ENCODE measurements at regions not wholly inside any gene's neighbourhood (a gene's known extent, or its start where the extent isn't known, plus 50 kb on each side); places are given as distances from the start of the nearest gene placed in this dataset.
"Not testable (repeated sequence)": the region's sequence is repeated elsewhere in the genome, so short reads cannot be mapped to it uniquely, and the experiment has no call there.

GRCh38 chr5:160479220-160479619 is 57.6 kb downstream of the PTTG1 start:
- DNase-seq (ENCODE audit: low read depth), result no peak

DNA sequence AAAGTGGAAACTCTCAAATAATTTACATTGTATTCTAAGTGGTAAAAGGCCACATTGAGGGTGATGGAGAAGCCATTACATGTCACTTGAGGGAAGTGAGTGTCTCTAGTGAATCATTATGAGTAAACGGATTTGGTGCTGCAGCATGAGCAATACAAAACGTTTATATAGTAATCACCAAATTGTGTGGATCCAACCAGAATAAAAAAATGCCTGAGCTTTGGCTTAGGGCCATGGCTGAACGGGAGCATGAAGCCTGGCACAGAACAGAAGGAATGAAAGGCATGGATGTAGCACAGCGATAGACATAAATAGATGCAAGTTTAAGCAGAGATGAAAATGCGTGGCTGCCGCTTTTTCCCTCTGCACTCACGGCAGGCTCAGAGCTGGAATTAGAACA is 58.3 kb downstream of the PTTG1 start:
- DNase-seq (ENCODE audit: low read depth), result no peak

DNA sequence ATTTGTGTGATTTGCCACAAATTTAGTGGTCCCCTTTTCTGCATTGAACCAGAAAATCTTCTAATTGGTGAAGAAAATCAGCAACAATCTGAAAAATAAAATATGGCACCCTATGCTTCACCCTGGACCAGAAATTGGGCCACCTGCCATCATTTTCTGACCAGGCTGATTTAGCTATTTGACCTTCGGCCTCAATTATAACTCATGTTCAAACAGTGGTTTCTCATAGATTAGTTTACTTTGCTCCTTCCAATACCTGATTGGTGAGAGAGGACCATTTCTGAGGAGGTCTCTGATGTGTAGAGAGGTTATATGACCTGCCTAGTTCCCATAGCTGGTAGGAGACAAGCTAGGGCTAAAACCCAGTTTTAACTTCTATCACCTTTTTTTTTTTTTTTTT is 59.0 kb downstream of the PTTG1 start:
- no peak for DNase-seq (ENCODE audit: low read depth)

GRCh38 chr5:160484678-160485077 is 63.0 kb downstream of the PTTG1 start:
- DNase-seq (ENCODE audit: low read depth), result no peak

- DNase-seq (ENCODE audit: low read depth), result no peak
Measured at GRCh38 chr5:160485364-160485969, 63.8 kb downstream of the PTTG1 start.

DNA sequence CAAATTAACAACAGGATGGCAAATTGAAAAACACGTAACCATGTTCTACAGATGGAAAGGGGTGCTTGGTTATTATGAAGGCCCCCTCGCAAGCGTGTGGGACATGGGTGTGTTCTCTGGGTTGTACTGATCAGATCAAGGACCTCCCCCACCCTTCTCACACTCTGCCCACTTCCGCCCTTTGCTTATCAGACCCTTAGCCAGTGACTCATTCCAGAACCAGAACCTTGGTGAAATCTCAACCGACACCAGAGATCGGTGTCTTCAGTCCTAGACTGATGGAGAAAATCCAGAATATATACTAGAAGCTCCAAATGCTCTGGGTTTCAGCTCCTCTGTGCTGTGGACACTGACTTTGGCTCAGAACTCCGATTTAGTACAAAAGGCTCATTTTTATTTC is 64.9 kb downstream of the PTTG1 start:
- DNase-seq (ENCODE audit: low read depth), result no peak

DNA sequence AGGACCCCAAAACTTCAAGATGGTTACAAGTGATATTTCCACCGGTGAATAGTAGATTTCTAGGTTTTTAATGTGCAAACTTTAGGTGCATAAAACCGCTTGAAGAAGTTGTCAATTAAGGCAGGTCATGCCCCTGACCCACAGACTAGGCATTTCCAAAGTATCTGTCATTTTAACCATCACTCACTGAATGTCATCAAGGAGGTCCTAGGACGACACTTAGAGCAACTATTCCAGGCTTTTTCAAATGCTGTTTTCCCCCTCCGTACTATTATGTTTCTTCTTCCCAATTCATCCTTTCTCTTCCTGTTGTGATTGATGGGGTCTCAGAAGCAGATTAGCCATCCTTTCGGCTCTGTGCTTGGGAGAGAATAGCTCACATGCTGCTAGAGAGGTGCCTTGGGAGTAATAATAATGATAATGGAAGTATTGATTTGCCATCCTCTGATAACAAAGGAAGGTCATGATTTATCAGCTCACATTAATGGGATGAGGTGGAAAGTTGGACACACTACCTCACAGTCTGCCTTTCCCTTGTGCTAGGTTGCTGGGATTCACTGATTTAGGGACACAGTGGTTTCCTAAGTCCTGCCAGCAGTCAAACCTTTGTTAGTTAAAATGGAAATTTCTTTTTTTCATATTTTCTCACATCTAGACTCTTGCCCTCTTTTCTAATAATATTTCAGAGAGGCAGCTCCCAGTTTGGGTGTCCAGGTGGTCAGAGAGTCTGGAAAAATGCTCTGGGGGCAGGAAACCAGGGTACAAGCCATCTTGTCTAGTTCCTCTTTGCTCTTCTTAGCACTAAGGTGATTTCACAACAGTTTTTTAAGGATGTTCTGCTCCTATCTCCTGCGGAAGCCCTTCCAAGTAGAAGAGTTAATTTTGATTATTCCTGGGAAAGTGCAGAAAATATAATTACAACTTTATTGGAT is 67.0 kb downstream of the PTTG1 start:
- no peak for DNase-seq (ENCODE audit: low read depth)

- no peak for DNase-seq (ENCODE audit: low read depth)
Measured at GRCh38 chr5:160491438-160491837, 69.8 kb downstream of the PTTG1 start.

- no peak for DNase-seq (ENCODE audit: low read depth)
Measured at GRCh38 chr5:160492565-160492964, 70.9 kb downstream of the PTTG1 start.

DNA sequence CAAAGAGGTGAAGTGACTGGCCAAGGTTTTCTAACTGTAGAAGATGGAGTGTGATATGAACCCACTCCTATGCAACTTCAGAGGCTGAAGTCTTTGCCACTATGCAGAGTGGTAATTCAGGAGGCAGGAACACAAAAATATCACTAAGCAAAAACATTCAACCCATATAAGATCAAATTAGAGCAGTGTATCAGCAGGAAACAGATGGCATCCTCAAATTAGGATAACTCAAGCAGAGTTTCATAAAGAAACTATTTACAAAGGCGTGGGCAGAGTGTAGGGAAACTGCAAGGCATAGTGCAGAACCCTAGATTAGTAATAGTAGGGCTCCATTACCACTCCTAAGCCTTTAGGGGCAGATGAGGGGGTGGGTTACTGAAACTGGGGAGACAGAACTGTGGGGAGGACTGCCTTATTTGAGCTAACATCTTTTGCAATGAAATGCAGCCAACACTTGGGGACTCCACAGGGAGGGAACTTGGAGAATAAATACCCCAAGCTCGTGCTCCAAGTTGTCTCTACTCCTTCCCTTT is 72.2 kb downstream of the PTTG1 start:
- no peak for DNase-seq (ENCODE audit: low read depth)

DNA sequence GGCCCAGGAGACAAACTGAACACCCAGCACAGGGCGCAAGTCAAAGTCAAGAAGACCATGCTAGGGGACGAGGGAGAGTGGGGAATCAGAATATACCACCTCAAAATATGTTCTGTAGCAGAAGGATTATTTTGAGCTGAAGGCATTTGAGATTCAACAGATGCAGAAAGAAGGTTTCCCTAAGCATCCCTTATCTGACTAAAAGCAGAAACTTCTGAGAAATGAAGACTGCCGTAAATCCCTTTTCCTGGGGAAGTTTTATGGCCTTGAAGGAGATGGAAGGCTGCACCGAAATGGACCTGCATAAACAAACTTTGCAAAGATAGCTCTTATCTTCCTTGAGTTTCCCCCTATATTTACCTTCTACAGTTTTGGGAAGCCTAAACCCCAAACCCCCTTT is 72.8 kb downstream of the PTTG1 start:
- DNase-seq (ENCODE audit: low read depth), result no peak

GRCh38 chr5:160496334-160496733 is 74.7 kb downstream of the PTTG1 start:
- no peak for DNase-seq (ENCODE audit: low read depth)

DNA sequence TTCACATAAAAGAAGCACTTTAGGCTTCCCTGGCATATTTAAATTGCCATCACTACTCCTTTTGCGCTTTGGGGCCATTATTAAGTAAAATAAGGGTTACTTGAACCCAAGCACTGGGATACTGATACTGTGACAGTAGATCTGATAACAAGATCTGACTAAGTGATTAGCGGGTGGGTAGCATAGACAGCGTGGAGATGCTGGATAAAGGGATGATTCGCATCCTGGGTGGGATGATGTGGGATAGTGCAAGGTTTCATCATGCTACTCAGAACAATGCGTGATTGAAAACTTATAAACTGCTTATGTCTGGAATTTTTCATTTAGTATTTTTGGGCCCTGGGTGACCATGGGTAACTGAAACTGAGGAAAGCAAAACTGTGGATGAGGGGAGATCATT is 75.1 kb downstream of the PTTG1 start:
- no peak for DNase-seq (ENCODE audit: low read depth)

DNA sequence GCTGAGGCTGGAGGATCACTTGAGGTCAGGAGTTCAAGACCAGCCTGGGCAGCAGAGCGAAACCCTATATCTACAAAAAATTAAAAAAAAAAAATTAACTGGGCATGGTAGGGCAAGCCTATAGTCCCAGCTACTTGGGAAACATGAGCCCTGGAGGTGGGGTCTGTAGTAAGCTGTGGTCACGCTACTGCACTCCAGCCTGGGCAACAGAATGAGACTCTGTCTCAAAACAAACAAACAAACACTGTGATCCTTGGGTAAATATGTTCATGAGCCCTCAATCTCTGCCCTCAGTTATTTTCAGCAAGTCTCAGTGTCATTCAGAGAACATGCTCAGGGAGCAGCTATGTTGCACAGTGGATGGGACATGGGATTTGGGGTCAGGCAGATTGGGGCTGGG is 76.2 kb downstream of the PTTG1 start:
- no peak for DNase-seq (ENCODE audit: low read depth)

DNA sequence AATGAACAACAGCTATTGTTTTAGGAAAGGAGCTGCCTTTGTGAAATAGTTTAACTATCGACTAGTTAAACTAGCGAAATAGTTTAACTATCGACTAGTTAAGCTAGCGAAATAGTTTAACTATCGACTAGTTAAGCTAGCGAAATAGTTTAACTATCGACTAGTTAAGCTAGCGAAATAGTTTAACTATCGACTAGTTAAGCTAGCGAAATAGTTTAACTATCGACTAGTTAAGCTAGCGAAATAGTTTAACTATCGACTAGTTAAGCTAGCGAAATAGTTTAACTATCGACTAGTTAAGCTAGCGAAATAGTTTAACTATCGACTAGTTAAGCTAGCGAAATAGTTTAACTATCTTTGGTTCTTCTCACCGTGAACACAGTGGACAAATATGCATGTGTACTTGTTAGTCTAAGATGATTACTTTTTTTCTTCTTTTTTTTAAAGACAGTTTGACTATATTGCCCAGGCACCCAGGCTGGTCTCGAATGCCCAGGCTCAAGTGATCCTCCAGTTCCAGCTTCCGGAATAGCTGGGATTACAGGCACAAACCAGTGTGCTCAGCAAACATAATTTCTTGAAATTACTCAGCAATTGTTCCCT is 76.9 kb downstream of the PTTG1 start:
- not testable (repeated sequence) for DNase-seq (ENCODE audit: low read depth)

DNA sequence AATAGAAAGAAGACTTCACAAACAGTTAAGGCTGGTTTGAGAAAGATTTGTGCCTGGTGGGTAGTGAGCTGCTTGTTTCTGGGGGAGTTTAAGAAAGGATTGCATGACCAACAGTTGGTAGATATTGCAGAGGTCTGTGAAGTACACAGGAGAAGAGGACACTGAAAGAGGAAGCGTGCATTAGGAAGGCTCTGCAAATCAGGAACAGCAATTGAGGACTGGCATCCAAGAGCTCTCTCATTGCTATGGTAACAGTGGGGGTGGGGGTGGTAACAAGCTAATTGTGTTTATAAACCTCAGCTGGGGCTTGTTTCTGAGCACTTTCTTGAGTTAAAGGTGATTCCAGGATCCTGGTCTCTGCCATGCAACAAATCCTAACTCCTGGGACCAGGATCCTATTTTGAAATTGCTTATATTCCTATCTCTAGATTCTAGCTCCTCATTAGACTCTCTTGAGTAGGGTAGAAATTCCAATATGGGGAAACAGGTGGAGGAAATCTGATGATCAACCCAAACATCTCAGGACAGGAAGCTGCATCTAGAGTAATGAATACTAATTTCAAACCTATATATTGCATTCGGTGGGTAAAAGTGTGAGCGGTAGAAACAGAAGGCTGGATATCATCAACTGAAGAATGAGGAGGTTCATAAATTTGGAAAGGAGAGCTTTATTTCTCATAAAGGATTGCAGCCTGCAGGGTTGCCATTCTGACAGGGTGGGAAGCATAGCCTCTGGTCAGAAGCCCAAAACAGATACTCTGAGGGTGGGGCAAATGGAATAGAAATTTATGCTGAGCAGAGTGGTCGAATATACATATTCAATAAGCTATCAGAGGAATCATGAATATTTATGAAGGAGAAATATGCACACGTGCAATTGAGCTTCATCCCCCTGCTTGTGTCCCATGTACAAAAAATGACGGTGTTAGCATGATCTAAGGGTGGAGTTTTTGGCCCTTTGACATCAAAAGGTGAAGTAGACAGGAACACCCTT is 79.4 kb downstream of the PTTG1 start:
- no peak for DNase-seq (ENCODE audit: low read depth)

- no peak for DNase-seq (ENCODE audit: low read depth)
Measured at GRCh38 chr5:160504906-160505305, 83.3 kb downstream of the PTTG1 start.

DNA sequence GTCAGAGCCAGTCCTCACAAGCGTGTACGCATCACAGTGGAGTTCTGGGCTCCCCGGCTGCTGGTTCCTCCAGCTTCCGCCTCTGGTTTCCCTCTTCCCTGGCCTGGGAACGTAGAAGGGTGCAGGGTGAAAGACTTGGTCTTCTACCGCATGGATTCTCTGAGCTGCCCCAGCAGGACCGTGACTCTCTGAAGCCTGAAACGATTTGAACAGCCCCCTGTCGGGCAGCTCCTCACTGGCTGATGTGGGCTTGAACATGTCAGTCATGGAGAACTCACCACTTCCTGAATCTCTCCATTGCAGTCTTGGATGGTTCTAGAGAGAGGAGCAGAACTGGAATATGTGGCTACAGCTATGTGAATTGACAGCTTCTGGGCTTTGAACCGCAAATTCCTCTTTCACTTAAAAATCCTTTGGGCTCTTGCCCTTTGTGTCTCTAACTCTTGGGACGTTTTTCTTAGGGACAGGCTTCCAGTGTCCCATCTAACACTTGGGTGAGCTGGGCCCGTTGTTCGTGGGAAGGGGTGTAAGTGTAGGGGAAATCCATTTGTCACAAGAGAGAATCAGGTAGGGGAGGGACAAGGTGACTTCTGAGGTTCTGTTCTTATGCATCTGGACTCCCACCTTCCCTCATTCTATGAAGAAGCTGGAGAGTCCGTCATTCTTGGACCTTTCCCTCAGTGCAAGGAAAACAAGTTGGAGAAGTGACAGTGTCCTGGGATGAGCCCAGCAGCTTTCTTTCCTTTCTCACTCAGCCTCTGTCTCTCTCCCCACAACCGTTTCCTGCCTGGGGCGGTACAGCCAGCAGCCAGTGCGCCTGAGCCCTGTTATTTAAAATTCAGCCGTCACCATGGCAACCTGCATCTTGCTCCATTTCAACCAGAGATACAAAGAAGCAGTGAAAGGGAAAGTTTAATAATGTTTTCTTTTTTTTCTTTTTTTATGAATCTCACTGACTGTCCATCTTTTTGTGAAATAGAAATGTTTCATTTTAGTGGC is 84.7 kb downstream of the PTTG1 start:
- DNase-seq (ENCODE audit: low read depth), result peak; percentile 41

GRCh38 chr5:160507221-160507721 is 85.6 kb downstream of the PTTG1 start:
- DNase-seq (ENCODE audit: low read depth), result no peak

DNA sequence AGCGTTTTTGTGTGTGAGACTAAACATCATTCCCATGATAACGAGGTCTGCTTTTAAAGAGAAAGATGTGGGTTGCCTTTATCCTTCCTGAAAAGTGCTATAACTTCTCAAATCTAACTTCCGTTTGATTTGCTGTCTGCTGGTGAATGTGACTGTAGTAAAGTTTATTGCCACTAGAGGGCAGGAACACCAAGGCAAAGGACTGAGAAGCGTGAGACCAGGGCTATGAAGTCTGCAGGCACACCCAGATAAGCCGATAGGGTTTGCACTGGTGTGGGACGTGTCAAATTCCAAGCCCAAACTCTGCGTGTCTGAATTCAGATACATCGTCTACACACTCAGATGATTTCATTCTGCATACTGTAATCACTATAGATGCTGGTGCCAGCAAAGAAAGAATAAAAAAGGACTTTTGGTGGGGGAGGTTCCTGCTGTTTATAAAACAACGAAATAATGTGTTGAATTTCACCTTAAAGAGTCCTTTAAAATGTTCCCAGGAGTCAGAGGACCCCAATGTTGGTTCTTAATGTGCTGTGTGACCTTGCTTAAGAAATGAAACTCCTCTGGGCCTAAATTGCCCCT is 87.2 kb downstream of the PTTG1 start:
- DNase-seq (ENCODE audit: low read depth), result no peak
